Spleen (tissue), 11 donors: ENCODE measurements at regions not wholly inside any gene's neighbourhood (a gene's known extent, or its start where the extent isn't known, plus 50 kb on each side); places are given as distances from the start of the nearest gene placed in this dataset.

Experiments used
- DNase-seq: peaks from one replicate; pipeline ENCODE4 v3.0.0-alpha.2; 2020
- H3K27ac ChIP-seq, 8 donors: fragments of 200-600 bp; sonication (generic) in 7 of 8; 1 replicate in 4 of 8; 2 replicates in 4 of 8; pipeline versions ENCODE4 v1.5.0 to v1.8.0; 2016 to 2021; ENCODE audit warnings: inconsistent platforms in 4 of 8, mild to moderate bottlenecking in 4 of 8, moderate library complexity in 1 of 8
- H3K27me3 ChIP-seq, 7 donors: fragments of 200-600 bp; sonication (generic) in 6 of 7; replicated peaks in 1 of 7; 1 replicate in 4 of 7; 2 replicates in 3 of 7; pipeline versions ENCODE4 v1.5.0 to v1.8.0; 2016 to 2021; ENCODE audit warnings: inconsistent platforms in 3 of 7, mild to moderate bottlenecking in 1 of 7
- H3K36me3 ChIP-seq, 6 donors: fragments of 200-600 bp; sonication (generic) in 5 of 6; 1 replicate in 4 of 6; 2 replicates in 2 of 6; pipeline versions ENCODE4 v1.5.0 to v1.8.0; 2016 to 2021; ENCODE audit warnings: inconsistent platforms in 2 of 6
- H3K4me1 ChIP-seq, 6 donors: fragments of 200-600 bp; sonication (generic) in 5 of 6; 1 replicate in 3 of 6; 2 replicates in 3 of 6; pipeline versions ENCODE4 v1.5.0 to v1.8.0; 2016 to 2021; ENCODE audit warnings: inconsistent platforms in 3 of 6
- H3K4me3 ChIP-seq, 8 donors: fragments of 200-600 bp; sonication (generic) in 7 of 8; 1 replicate in 4 of 8; 2 replicates in 4 of 8; pipeline versions ENCODE4 v1.5.0 to v1.8.0; 2016 to 2021; ENCODE audit warnings: inconsistent platforms in 4 of 8, mild to moderate bottlenecking in 4 of 8, moderate library complexity in 2 of 8
- H3K9me3 ChIP-seq, 8 donors: fragments of 200-600 bp; sonication (generic) in 7 of 8; 1 replicate in 4 of 8; 2 replicates in 4 of 8; pipeline versions ENCODE4 v1.5.0 to v1.8.0; 2016 to 2021; ENCODE audit warnings: inconsistent platforms in 4 of 8
- POLR2A ChIP-seq, 3 donors: fragments of 450-650 bp; IDR thresholded peaks; one replicate each; pipeline ENCODE4 v1.5.1; 2017; ENCODE audit warnings: antibody characterized with exemption in 3 of 3, mild to moderate bottlenecking in 1 of 3
- POLR2AphosphoS5 ChIP-seq, 3 donors: sonication (generic); formaldehyde crosslinking; IDR thresholded peaks; one replicate each; pipeline ENCODE4 v1.5.1; 2017; ENCODE audit warnings: antibody characterized with exemption in 3 of 3
- WGBS, 5 donors: extraction: QIAGEN DNeasy Blood & Tissue Kit in 3 of 5; methylation state at CpG; one replicate each; pipeline versions ENCODE4 v1.1.5 to v1.1.7; 2013 to 2018; 5-methylcytosine and 5-hydroxymethylcytosine counted together
- intact Hi-C: fragments of 100-400 bp; cut with DNase I; formaldehyde crosslinking; loops from one replicate; pipeline ENCODE4 v1.15.0; 2023; ENCODE audit warnings: low total_unique reads
- TF ChIP-seq, protein P1 (sequence below), 11 experiments: fragments of 200-600 bp in 7 of 11; fragments of 450-650 bp in 4 of 11; sonication (generic) in 4 of 11; IDR thresholded peaks in 8 of 11; conservative IDR thresholded peaks in 3 of 11; 1 replicate in 7 of 11; 2 replicates in 4 of 11; pipeline versions ENCODE4 v1.4.0 to v1.8.0; 2016 to 2021; ENCODE audit warnings: antibody characterized with exemption in 11 of 11, inconsistent platforms in 4 of 11, mild to moderate bottlenecking in 1 of 11
- donor health status: healthy with polysubstance abuse.
- donor health status: DM: no; HTN: no; CAD: no; lungs with moderate emphysema.
- donor health status: DM: no; HTN: no; CAD: no.
- donor health status: Bipolar disorder and iron deficiency.
- donor health status: healthy.
- donor health status: DM: no; HTN: no; CAD: no.
- donor health status: DM: yes; HTN: yes; CAD: no.

GRCh38 chr2:49480520-49480919 is 326.2 kb upstream of the FSHR start:
- Histone ChIP-seq H3K9me3 (peaks cover 0 to 33% (median 15%) of the 10 kb centered on the region in 8 donors), H3K4me3 (no peak overlapping the region), H3K27me3 (no peaks in the 10 kb centered on the region), H3K36me3 (no peaks in the 10 kb centered on the region), H3K4me1 (no peaks in the 10 kb centered on the region), H3K27ac (no peak overlapping the region)
- intact Hi-C loops: no loop called here
- TF ChIP-seq POLR2A (IDR thresholded peaks at IDR 0.05) (no peak), POLR2AphosphoS5 (IDR thresholded peaks at IDR 0.05) (no peak)
- TF ChIP-seq, protein P1, sequence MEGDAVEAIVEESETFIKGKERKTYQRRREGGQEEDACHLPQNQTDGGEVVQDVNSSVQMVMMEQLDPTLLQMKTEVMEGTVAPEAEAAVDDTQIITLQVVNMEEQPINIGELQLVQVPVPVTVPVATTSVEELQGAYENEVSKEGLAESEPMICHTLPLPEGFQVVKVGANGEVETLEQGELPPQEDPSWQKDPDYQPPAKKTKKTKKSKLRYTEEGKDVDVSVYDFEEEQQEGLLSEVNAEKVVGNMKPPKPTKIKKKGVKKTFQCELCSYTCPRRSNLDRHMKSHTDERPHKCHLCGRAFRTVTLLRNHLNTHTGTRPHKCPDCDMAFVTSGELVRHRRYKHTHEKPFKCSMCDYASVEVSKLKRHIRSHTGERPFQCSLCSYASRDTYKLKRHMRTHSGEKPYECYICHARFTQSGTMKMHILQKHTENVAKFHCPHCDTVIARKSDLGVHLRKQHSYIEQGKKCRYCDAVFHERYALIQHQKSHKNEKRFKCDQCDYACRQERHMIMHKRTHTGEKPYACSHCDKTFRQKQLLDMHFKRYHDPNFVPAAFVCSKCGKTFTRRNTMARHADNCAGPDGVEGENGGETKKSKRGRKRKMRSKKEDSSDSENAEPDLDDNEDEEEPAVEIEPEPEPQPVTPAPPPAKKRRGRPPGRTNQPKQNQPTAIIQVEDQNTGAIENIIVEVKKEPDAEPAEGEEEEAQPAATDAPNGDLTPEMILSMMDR (IDR thresholded peaks at IDR 0.05 in 8 of 11, conservative IDR thresholded peaks at IDR 0.05 in 3 of 11): no peak
- no peak for DNase-seq
- WGBS, 5 donors: 63 to 74% (median 68%) methylated on average over 1 of the region's 1 CpG

DNA sequence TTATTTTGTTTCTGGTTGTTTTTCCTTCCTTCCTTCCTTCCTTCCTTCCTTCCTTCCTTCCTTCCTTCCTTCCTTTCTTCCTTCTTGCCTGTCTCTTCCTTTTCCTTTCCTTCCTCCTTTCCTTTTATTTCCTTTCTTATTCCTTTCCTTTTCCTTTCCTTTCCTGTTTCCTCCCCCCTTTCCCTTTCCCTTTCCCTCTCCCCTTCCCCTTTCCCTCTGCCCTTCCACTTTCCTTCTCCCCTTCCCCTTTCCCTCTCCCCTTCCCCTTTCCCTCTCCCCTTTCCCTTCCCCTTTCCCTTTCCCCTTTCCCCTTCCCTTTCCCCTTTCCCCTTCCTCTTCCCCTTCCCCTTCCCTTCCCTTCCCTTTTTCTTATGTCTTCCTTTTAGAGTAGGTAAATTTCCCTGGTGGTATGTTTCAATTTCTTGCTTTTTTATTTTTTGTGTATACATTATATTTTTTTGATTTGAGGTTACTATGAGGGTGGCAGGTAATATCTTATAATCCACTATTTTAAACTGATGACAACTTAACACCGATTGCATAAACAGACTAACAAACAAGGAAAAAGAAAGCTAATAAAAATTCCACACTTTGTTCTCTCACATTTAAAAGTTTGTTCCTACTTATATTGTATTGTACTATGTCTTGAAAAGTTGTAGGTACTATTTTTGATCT is 311.0 kb upstream of the FSHR start:
- no peaks in the 10 kb centered on the region for H3K4me1 ChIP-seq
- DNase-seq: no peak
- no peak for TF ChIP-seq POLR2AphosphoS5 (IDR thresholded peaks at IDR 0.05)
- TF ChIP-seq, protein P1 (IDR thresholded peaks at IDR 0.05 in 8 of 11, conservative IDR thresholded peaks at IDR 0.05 in 3 of 11): no peak
- no peak for TF ChIP-seq POLR2A (IDR thresholded peaks at IDR 0.05)
- H3K27ac ChIP-seq: no peak overlapping the region
- no peaks in the 10 kb centered on the region for H3K36me3 ChIP-seq
- H3K9me3 ChIP-seq: peaks cover 0 to 49% (median 21%) of the 10 kb centered on the region in 8 donors
- no peak overlapping the region for H3K4me3 ChIP-seq
- WGBS, 5 donors: 82 to 97% (median 85%) methylated on average over 1 of the region's 1 CpG
- intact Hi-C loops: no loop called here
- no peaks in the 10 kb centered on the region for H3K27me3 ChIP-seq

GRCh38 chr2:49459314-49459993 is 305.1 kb upstream of the FSHR start:
- Histone ChIP-seq H3K4me1 (no peaks in the 10 kb centered on the region), H3K9me3 (peaks cover 0 to 14% (median 3%) of the 10 kb centered on the region in 8 donors), H3K4me3 (no peak overlapping the region), H3K27ac (no peak overlapping the region), H3K36me3 (no peaks in the 10 kb centered on the region), H3K27me3 (no peaks in the 10 kb centered on the region)
- 70 to 78% (median 72%) methylated on average over 3 of the region's 3 CpGs for WGBS, 5 donors
- TF ChIP-seq, protein P1 (IDR thresholded peaks at IDR 0.05 in 8 of 11, conservative IDR thresholded peaks at IDR 0.05 in 3 of 11): no peak
- no peak for TF ChIP-seq POLR2A (IDR thresholded peaks at IDR 0.05)
- no peak for TF ChIP-seq POLR2AphosphoS5 (IDR thresholded peaks at IDR 0.05)
- intact Hi-C loops: no loop called here
- DNase-seq: no peak

DNA sequence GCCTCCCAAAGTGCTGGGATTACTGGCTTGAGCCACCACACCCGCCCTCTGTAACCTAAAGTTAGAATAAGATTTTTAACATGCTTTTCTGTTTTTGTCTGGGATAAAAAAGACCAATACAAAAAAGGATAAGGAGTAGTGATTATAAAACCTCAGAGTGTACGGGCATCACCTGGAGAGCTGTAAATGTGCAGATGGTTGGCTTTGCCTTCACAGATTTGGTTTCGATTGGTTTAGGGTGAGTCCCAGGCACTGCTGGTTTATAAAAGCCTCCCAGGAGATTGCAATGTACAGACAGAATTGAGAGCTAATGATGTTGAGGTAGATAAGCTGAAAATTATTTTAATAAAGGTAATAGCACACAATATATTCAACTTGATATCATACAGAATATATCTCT is 289.7 kb upstream of the FSHR start:
- Histone ChIP-seq H3K27ac (no peak overlapping the region), H3K4me3 (no peak overlapping the region), H3K4me1 (no peaks in the 10 kb centered on the region), H3K36me3 (no peaks in the 10 kb centered on the region), H3K9me3 (no peaks in the 10 kb centered on the region), H3K27me3 (no peaks in the 10 kb centered on the region)
- WGBS, 5 donors: 74 to 87% (median 82%) methylated on average over 3 of the region's 3 CpGs
- no peak for DNase-seq
- TF ChIP-seq, protein P1 (IDR thresholded peaks at IDR 0.05 in 8 of 11, conservative IDR thresholded peaks at IDR 0.05 in 3 of 11): no peak
- TF ChIP-seq POLR2A (IDR thresholded peaks at IDR 0.05) (no peak), POLR2AphosphoS5 (IDR thresholded peaks at IDR 0.05) (no peak)
- intact Hi-C loops: no loop called here
